K562 (cell line): ENCODE measurements at regions not wholly inside any gene's neighbourhood (a gene's known extent, or its start where the extent isn't known, plus 50 kb on each side); places are given as distances from the start of the nearest gene placed in this dataset.

ENCODE experiments used
- ATAC-seq: fragments of 200-7000 bp; cut with Tn5 transposase; 3 replicates; pipeline ENCODE4 v1.9.1; 2020; ENCODE audit warnings: moderate library complexity
- BruUV-seq: library from RNA; stranded (reverse); fragments of 400-500 nt; replicated peaks from 2 replicates; lab custom pipeline; 2021; lab: Mats Ljungman, UMichigan
- CTCF ChIA-PET: fragments of 300-600 bp; formaldehyde crosslinking; extraction: SDS; loops from one replicate; lab custom pipeline; 2021; ENCODE audit warnings: low intra/inter-chr PET ratio; lab: Yijun Ruan, JAX
- POLR2A ChIA-PET: fragments of 300-600, 350-650 bp; sonication (Branson Sonifier 250); formaldehyde crosslinking; extraction: SDS; loops from one replicate; lab custom pipeline; 2021; ENCODE audit warnings: antibody characterized with exemption, inconsistent platforms; lab: Yijun Ruan, JAX
- DNase-seq, 4 experiments: peaks; one replicate each; pipeline versions ENCODE4 v3.0.0 to v3.0.0-alpha.2; 2011 to 2018; ENCODE audit warnings: low spot score in 3 of 4, mixed read lengths in 3 of 4; ENCODE audit errors: extremely low read depth in 1 of 4
- FAIRE-seq: peaks from 2 replicates; lab custom pipeline; 2011; peaks lifted over from hg19 to GRCh38; lab: Jason Lieb, UNC
- H2AFZ ChIP-seq: 2 replicates; pipeline ENCODE4 v1.6.0; 2011; ENCODE audit warnings: low read depth, low read length, control low read depth, inconsistent platforms
- H3K27ac ChIP-seq: fragments of 200-600 bp; 3 replicates; pipeline ENCODE4 v1.8.0; 2011; ENCODE audit warnings: low read depth, mild to moderate bottlenecking, control low read depth, inconsistent platforms, low read length, moderate library complexity, mixed read lengths; ENCODE audit errors: extremely low read depth
- H3K27me3 ChIP-seq, 2 experiments: fragments of 300-600 bp in 1 of 2; 2 replicates in 1 of 2; 3 replicates in 1 of 2; pipeline versions ENCODE4 v1.6.0 to v1.8.0; 2011; ENCODE audit warnings: inconsistent platforms in 2 of 2, low read length in 2 of 2, mild to moderate bottlenecking in 1 of 2, mixed read lengths in 1 of 2, moderate library complexity in 1 of 2; ENCODE audit not compliant: control insufficient read depth in 2 of 2, insufficient read depth in 2 of 2
- H3K36me3 ChIP-seq: fragments of 300-600 bp; 3 replicates; pipeline ENCODE4 v1.8.0; 2011; ENCODE audit warnings: mild to moderate bottlenecking, low read length, inconsistent platforms; ENCODE audit not compliant: control insufficient read depth, insufficient read depth
- H3K4me1 ChIP-seq, 2 experiments: fragments of 200-600 bp in 1 of 2; replicated peaks in 1 of 2; 2 replicates in 1 of 2; 3 replicates in 1 of 2; pipeline versions ENCODE4 v1.5.1 to v1.8.0; 2011; ENCODE audit warnings: inconsistent platforms in 2 of 2, low read length in 2 of 2, mild to moderate bottlenecking in 1 of 2, mixed read lengths in 1 of 2, moderate library complexity in 1 of 2; ENCODE audit not compliant: control insufficient read depth in 2 of 2, insufficient read depth in 2 of 2
- H3K4me2 ChIP-seq: 2 replicates; pipeline ENCODE4 v1.6.1; 2011; ENCODE audit warnings: low read length, control low read depth, inconsistent platforms, mixed read lengths; ENCODE audit not compliant: insufficient read depth
- H3K4me3 ChIP-seq: fragments of 200-600 bp; sonication (generic), shearing (Covaris generic); 2 replicates; pipeline ENCODE4 v1.5.1; 2016; ENCODE audit warnings: control low read depth, inconsistent platforms
- H3K79me2 ChIP-seq: fragments of 200-600 bp; 3 replicates; pipeline ENCODE4 v1.8.0; 2011; ENCODE audit warnings: low read length, inconsistent platforms; ENCODE audit not compliant: control insufficient read depth, insufficient read depth
- H3K9ac ChIP-seq, 2 experiments: 2 replicates each; pipeline versions ENCODE4 v1.6.0 to v1.6.1; 2011; ENCODE audit warnings: low read depth in 2 of 2, low read length in 2 of 2, control low read depth in 1 of 2, inconsistent platforms in 1 of 2, mild to moderate bottlenecking in 1 of 2, mixed read lengths in 1 of 2; ENCODE audit not compliant: insufficient read depth in 1 of 2
- H3K9me1 ChIP-seq: one replicate; pipeline ENCODE4 v1.6.0; 2011; ENCODE audit warnings: inconsistent platforms, mild to moderate bottlenecking, low read length, moderate library complexity; ENCODE audit not compliant: control insufficient read depth, insufficient read depth
- H3K9me3 ChIP-seq: replicated peaks from 2 replicates; pipeline ENCODE4 v1.5.1; 2011; ENCODE audit warnings: low read depth, low read length, inconsistent platforms; ENCODE audit not compliant: control insufficient read depth, insufficient read depth
- H4K20me1 ChIP-seq: replicated peaks from 2 replicates; pipeline ENCODE4 v1.6.1; 2011; ENCODE audit warnings: low read length, inconsistent platforms, mixed read lengths; ENCODE audit not compliant: control insufficient read depth, insufficient read depth
- BRD9 ChIP-seq: fragments of 450-650 bp; IDR thresholded peaks from 2 replicates; pipeline ENCODE4 v1.6.1; 2018; ENCODE audit warnings: low read depth; ENCODE audit not compliant: partially characterized antibody
- CBX3 ChIP-seq, 2 experiments: IDR thresholded peaks; 1 replicate in 1 of 2; 2 replicates in 1 of 2; pipeline ENCODE4 v1.6.1; 2012; ENCODE audit warnings: inconsistent platforms in 2 of 2, low read length in 2 of 2, borderline replicate concordance in 1 of 2, control low read depth in 1 of 2
- HMG20A ChIP-seq: fragments of 450-650 bp; formaldehyde crosslinking; conservative IDR thresholded peaks from 2 replicates; pipeline ENCODE4 v1.4.0; 2020; ENCODE audit warnings: mild to moderate bottlenecking, mixed read lengths
- MAFK ChIP-seq: IDR thresholded peaks from 2 replicates; pipeline ENCODE4 v1.6.1; 2011; ENCODE audit warnings: low read length, improper control_type of control experiment
- NFYB ChIP-seq: IDR thresholded peaks from 2 replicates; pipeline ENCODE4 v1.6.1; 2011; ENCODE audit warnings: mild to moderate bottlenecking, moderate library complexity; ENCODE audit not compliant: insufficient read length; ENCODE audit errors: extremely low read depth
- POLR3A ChIP-seq: IDR thresholded peaks from 2 replicates; pipeline ENCODE4 v1.6.1; 2011; ENCODE audit warnings: borderline replicate concordance, mild to moderate bottlenecking, moderate library complexity; ENCODE audit not compliant: insufficient read length, insufficient read depth; ENCODE audit errors: extremely low read depth
- RBM17 ChIP-seq: fragments of 200-400 bp; formaldehyde crosslinking; IDR thresholded peaks from 2 replicates; pipeline ENCODE4 v1.6.1; 2017; ENCODE audit warnings: low read depth, mild to moderate bottlenecking, low read length, borderline replicate concordance
- SAFB2 ChIP-seq: fragments of 200-400 bp; formaldehyde crosslinking; IDR thresholded peaks from 2 replicates; pipeline ENCODE4 v1.6.1; 2018; ENCODE audit warnings: borderline replicate concordance, low read length, low read depth, moderate library complexity; ENCODE audit not compliant: severe bottlenecking
- SIN3A ChIP-seq, 2 experiments: fragments of 150-350 bp in 1 of 2; IDR thresholded peaks; 2 replicates each; pipeline ENCODE4 v1.6.1; 2011 to 2016; ENCODE audit warnings: borderline replicate concordance in 2 of 2, low read depth in 2 of 2, low read length in 2 of 2, mild to moderate bottlenecking in 2 of 2, moderate library complexity in 2 of 2; ENCODE audit not compliant: control insufficient read depth in 1 of 2
- TAF7 ChIP-seq: fragments of 450-650 bp; IDR thresholded peaks from 2 replicates; pipeline ENCODE4 v1.6.1; 2016; ENCODE audit warnings: missing genetic modification characterization, missing compliant biosample characterization
- ZBTB34 ChIP-seq: fragments of 250-450 bp; sonication (Bioruptor Pico); IDR thresholded peaks from 2 replicates; pipeline ENCODE4 v1.8.0; 2021; ENCODE audit warnings: mild to moderate bottlenecking, moderate library complexity
- WGBS: fragments of 100-300 bp; shearing (Covaris generic); methylation state at CpG from one replicate; pipeline ENCODE4 v1.1.6; 2016; ENCODE audit warnings: low coverage, mixed read lengths; ENCODE audit not compliant: insufficient coverage; ENCODE audit errors: missing lambda C conversion rate; 5-methylcytosine and 5-hydroxymethylcytosine counted together
- in situ Hi-C: fragments of 300-500 bp; cut with MboI; formaldehyde crosslinking; loops from 4 replicates; pipeline ENCODE4 v1.15.0; 2018; ENCODE audit warnings: inconsistent platforms, mixed read lengths
- intact Hi-C: fragments of 100-400 bp; cut with micrococcal nuclease; formaldehyde crosslinking; loops from 2 replicates; pipeline ENCODE4 v1.14.2; 2022

DNA sequence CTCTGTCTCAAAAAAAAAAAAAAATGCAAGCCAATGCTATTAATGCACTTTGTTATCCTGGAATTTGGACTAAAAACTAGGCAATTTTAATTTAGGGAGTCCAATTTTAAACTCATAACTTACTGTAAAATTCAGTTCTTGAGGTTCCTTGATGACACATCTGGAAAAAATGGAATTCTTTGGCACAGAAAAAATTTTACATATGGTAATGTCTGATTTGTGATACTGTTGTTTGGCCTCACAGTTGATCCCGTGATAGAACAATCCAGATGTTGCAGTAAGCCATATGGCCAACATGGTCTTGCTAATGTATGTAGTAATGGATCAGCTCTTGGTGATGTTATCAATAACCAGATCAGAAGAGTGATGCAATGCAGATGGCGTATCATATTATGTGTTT lies 1089.8 kb downstream of the FLRT2 start (continued):
- TF ChIP-seq ZBTB34 (CRISPR knock-in tag): no peak
- TF ChIP-seq POLR3A: no peak
- TF ChIP-seq HMG20A (CRISPR knock-in tag): no peak
- no peak for TF ChIP-seq NFYB
- no peak for TF ChIP-seq RBM17
- TF ChIP-seq CBX3 (IDR thresholded peaks at IDR 0.05; ENCODE audit: borderline replicate concordance in 1 of 2, low read length in 2 of 2): no peak
- TF ChIP-seq MAFK: no peak

DNA sequence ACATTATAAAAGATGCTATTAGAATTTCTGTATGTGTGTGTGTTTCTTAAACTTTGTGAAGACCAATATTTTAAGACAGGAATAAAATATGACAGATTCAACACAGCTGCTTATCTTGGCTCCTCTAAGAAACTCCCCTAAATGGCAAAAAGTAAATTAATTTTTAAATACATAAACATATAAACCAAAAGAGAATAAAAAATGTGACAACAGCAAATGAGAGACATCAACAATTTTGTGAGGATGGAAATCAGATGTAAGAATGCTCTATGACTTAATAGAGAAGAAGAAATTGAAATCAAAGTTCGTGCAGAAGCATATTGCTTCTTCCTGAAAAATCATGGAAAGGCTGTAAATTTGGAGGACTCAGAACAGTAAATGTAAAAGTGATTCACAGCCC lies 1083.8 kb downstream of the FLRT2 start:
- Histone ChIP-seq H3K4me1 (no peaks in the 10 kb centered on the region), H3K9me1 (no peaks in the 10 kb centered on the region), H3K9me3 (no peaks in the 10 kb centered on the region)
- no peak for TF ChIP-seq SIN3A (IDR thresholded peaks at IDR 0.05; ENCODE audit: borderline replicate concordance in 2 of 2, control insufficient read depth in 1 of 2, low read depth in 2 of 2, low read length in 2 of 2)
- TF ChIP-seq BRD9: no peak
- no peak for TF ChIP-seq TAF7 (tag)
- TF ChIP-seq SAFB2: no peak
- TF ChIP-seq, all 486 proteins: peak for 0
- H3K79me2 ChIP-seq: no peaks in the 10 kb centered on the region
- ChIA-PET POLR2A (no interaction called here), CTCF (no interaction called here)
- H3K36me3 ChIP-seq: no peaks in the 10 kb centered on the region
- H4K20me1 ChIP-seq: no peaks in the 10 kb centered on the region
- no peak overlapping the region for H3K9ac ChIP-seq
- H3K4me2 ChIP-seq: no peak overlapping the region
- DNase-seq (no peak), ATAC-seq (no peak), FAIRE-seq (no peak)
- intact Hi-C loops: no loop called here
- WGBS: 0% methylated on average over 1 of the region's 1 CpG
- no peak overlapping the region for H3K4me3 ChIP-seq
- H3K27me3 ChIP-seq: no peaks in the 10 kb centered on the region
- H3K27ac ChIP-seq: no peak overlapping the region
- H2AFZ ChIP-seq: no peak overlapping the region
- no TSS peak for BruUV-seq
- in situ Hi-C loops: no loop called here
